ENCODE measurements at regions not wholly inside any gene's neighbourhood (a gene's known extent, or its start where the extent isn't known, plus 50 kb on each side); places are given as distances from the start of the nearest gene placed in this dataset.

DNA sequence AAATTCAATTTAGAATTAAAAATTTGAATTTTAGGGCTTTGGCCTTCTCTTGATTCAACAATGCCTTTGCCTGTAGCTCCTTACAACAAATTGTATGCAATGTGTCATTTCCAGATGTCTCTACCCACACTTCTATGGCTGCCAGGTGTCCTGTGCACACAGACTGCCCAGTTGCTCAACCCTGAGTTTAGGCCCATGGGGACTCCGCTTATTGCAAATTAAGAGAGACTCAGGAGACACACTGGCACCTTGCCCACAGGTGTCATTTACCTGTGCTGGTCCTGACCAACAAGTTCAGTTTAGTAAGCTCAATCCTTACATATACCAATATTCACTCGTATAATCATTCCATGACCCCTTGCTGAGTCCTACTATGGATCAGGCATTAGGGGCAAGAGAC is 236.1 kb downstream of the OMA1 start:
- H3K9me3 ChIP-seq (ENCODE audit: low read depth, low read length, poor library complexity, severe bottlenecking) = no peaks in the 10 kb centered on the region
- peaks cover 3% of the 10 kb centered on the region for H3K4me1 ChIP-seq (ENCODE audit: insufficient read depth, low read length, poor library complexity, severe bottlenecking)
- TF ChIP-seq, protein P1, sequence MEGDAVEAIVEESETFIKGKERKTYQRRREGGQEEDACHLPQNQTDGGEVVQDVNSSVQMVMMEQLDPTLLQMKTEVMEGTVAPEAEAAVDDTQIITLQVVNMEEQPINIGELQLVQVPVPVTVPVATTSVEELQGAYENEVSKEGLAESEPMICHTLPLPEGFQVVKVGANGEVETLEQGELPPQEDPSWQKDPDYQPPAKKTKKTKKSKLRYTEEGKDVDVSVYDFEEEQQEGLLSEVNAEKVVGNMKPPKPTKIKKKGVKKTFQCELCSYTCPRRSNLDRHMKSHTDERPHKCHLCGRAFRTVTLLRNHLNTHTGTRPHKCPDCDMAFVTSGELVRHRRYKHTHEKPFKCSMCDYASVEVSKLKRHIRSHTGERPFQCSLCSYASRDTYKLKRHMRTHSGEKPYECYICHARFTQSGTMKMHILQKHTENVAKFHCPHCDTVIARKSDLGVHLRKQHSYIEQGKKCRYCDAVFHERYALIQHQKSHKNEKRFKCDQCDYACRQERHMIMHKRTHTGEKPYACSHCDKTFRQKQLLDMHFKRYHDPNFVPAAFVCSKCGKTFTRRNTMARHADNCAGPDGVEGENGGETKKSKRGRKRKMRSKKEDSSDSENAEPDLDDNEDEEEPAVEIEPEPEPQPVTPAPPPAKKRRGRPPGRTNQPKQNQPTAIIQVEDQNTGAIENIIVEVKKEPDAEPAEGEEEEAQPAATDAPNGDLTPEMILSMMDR (conservative IDR thresholded peaks at IDR 0.05; ENCODE audit: low read depth, low read length) = no peak
- TF ChIP-seq EZH2 (IDR thresholded peaks at IDR 0.05; ENCODE audit: borderline replicate concordance, low read depth, low read length, poor library complexity, severe bottlenecking) = no peak
- no peak overlapping the region for H3K27ac ChIP-seq (ENCODE audit: low read depth, low read length, poor library complexity, severe bottlenecking)
- no TSS peak for BruUV-seq (replicated peaks)
- no peak overlapping the region for H3K4me3 ChIP-seq (ENCODE audit: low read depth, low read length, poor library complexity, severe bottlenecking)
- H3K36me3 ChIP-seq (ENCODE audit: insufficient read depth, low read length, poor library complexity, severe bottlenecking) = no peaks in the 10 kb centered on the region
- ChIA-PET CTCF (no interaction called here), POLR2A (ENCODE audit: low non-redundant PET) (no interaction called here)
- no peaks in the 10 kb centered on the region for H3K27me3 ChIP-seq (replicated peaks; ENCODE audit: insufficient read depth, low read depth, low read length, poor library complexity)
- intact Hi-C loops (cut with micrococcal nuclease; ENCODE audit: unreplicated experiment) = no loop called here
- no peak for DNase-seq (ENCODE audit: low spot score)

DNA sequence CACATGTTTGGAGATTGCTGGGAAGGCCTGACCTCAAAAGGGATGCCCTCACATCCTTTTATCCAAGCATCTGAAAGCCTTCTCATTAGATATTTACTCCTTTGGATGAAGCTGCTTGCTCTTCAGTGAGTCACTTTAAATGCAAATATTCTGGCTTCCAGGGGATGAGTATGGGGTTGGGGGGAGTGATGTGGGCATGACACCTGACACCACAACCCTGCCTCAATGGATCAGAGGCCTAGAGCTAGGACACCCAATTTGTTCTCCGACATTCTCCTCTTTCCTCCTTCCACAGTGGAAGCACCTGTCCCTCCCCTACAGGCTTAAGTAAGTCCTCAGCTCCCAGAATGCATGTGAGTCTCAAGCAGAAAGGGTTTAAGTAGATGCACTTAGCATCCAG is 238.3 kb downstream of the OMA1 start:
- TF ChIP-seq EZH2 (IDR thresholded peaks at IDR 0.05; ENCODE audit: borderline replicate concordance, low read depth, low read length, poor library complexity, severe bottlenecking) = no peak
- TF ChIP-seq, protein P1 (conservative IDR thresholded peaks at IDR 0.05; ENCODE audit: low read depth, low read length) = no peak
- BruUV-seq (replicated peaks) = no TSS peak

DNA sequence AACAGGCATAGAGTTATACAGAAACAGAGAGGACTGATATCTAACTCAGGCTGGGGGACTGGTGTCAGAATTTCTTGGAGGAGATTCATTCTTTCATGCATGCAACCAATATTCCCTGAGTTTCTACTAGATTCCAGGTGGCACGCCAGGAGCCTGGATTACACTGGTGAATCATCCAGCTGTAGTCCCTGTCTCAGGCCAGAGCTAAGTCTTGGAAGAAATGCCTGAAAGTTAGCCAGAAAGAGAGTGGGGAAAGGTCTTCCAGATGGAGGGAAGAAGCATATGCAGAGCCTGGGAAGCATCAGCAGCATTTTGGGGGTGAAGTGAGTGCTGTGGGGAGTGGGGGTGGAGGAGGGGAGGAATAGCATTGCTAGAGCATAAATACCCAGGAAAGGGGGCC is 239.1 kb downstream of the OMA1 start:
- DNase-seq (ENCODE audit: low spot score) = no peak
- TF ChIP-seq EZH2 (IDR thresholded peaks at IDR 0.05; ENCODE audit: borderline replicate concordance, low read depth, low read length, poor library complexity, severe bottlenecking) = no peak
- TF ChIP-seq, protein P1 (conservative IDR thresholded peaks at IDR 0.05; ENCODE audit: low read depth, low read length) = no peak
- intact Hi-C loops (cut with micrococcal nuclease; ENCODE audit: unreplicated experiment) = no loop called here
- H3K27ac ChIP-seq (ENCODE audit: low read depth, low read length, poor library complexity, severe bottlenecking) = no peak overlapping the region
- ChIA-PET CTCF (no interaction called here), POLR2A (ENCODE audit: low non-redundant PET) (no interaction called here)
- peaks cover 28% of the 10 kb centered on the region for H3K4me1 ChIP-seq (ENCODE audit: insufficient read depth, low read length, poor library complexity, severe bottlenecking)
- H3K4me3 ChIP-seq (ENCODE audit: low read depth, low read length, poor library complexity, severe bottlenecking) = no peak overlapping the region
- no peaks in the 10 kb centered on the region for H3K9me3 ChIP-seq (ENCODE audit: low read depth, low read length, poor library complexity, severe bottlenecking)
- BruUV-seq (replicated peaks) = no TSS peak
- H3K27me3 ChIP-seq (replicated peaks; ENCODE audit: insufficient read depth, low read depth, low read length, poor library complexity) = no peaks in the 10 kb centered on the region
- no peaks in the 10 kb centered on the region for H3K36me3 ChIP-seq (ENCODE audit: insufficient read depth, low read length, poor library complexity, severe bottlenecking)

More for the DNA sequence above, 238.3 kb downstream of the OMA1 start:
- intact Hi-C loops (cut with micrococcal nuclease; ENCODE audit: unreplicated experiment) = no loop called here
- CTCF ChIA-PET = no interaction called here
- no peaks in the 10 kb centered on the region for H3K27me3 ChIP-seq (replicated peaks; ENCODE audit: insufficient read depth, low read depth, low read length, poor library complexity)
- DNase-seq (ENCODE audit: low spot score) = no peak
- no peak overlapping the region for H3K27ac ChIP-seq (ENCODE audit: low read depth, low read length, poor library complexity, severe bottlenecking)
- no peaks in the 10 kb centered on the region for H3K9me3 ChIP-seq (ENCODE audit: low read depth, low read length, poor library complexity, severe bottlenecking)
- no peak overlapping the region for H3K4me3 ChIP-seq (ENCODE audit: low read depth, low read length, poor library complexity, severe bottlenecking)
- H3K36me3 ChIP-seq (ENCODE audit: insufficient read depth, low read length, poor library complexity, severe bottlenecking) = no peaks in the 10 kb centered on the region
- POLR2A ChIA-PET (ENCODE audit: low non-redundant PET) = no interaction called here
- peaks cover 23% of the 10 kb centered on the region for H3K4me1 ChIP-seq (ENCODE audit: insufficient read depth, low read length, poor library complexity, severe bottlenecking)
